ENCODE measurements at regions not wholly inside any gene's neighbourhood (a gene's known extent, or its start where the extent isn't known, plus 50 kb on each side); places are given as distances from the start of the nearest gene placed in this dataset.

- TF ChIP-seq NFIC (IDR thresholded peaks at IDR 0.05; ENCODE audit: low read depth, low read length) = no peak
- no peak for TF ChIP-seq MYC (IDR thresholded peaks at IDR 0.05; ENCODE audit: insufficient read depth, insufficient read length, insufficient replicate concordance, low read length, severe bottlenecking)
- TF ChIP-seq, protein P1, sequence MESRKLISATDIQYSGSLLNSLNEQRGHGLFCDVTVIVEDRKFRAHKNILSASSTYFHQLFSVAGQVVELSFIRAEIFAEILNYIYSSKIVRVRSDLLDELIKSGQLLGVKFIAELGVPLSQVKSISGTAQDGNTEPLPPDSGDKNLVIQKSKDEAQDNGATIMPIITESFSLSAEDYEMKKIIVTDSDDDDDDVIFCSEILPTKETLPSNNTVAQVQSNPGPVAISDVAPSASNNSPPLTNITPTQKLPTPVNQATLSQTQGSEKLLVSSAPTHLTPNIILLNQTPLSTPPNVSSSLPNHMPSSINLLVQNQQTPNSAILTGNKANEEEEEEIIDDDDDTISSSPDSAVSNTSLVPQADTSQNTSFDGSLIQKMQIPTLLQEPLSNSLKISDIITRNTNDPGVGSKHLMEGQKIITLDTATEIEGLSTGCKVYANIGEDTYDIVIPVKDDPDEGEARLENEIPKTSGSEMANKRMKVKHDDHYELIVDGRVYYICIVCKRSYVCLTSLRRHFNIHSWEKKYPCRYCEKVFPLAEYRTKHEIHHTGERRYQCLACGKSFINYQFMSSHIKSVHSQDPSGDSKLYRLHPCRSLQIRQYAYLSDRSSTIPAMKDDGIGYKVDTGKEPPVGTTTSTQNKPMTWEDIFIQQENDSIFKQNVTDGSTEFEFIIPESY (IDR thresholded peaks at IDR 0.05) = no peak
- TF ChIP-seq CREM (IDR thresholded peaks at IDR 0.05; ENCODE audit: low read depth) = no peak
- no peak for TF ChIP-seq STAT1 (conservative IDR thresholded peaks at IDR 0.05)
- no peak for TF ChIP-seq ZNF687 (IDR thresholded peaks at IDR 0.05)
- no peak for TF ChIP-seq EP300 (IDR thresholded peaks at IDR 0.05; ENCODE audit: borderline replicate concordance in 1 of 2, control insufficient read depth in 1 of 2, low read depth in 2 of 2, low read length in 2 of 2)
- TF ChIP-seq RELA (IDR thresholded peaks at IDR 0.05; ENCODE audit: borderline replicate concordance, partially characterized antibody) = no peak
- TF ChIP-seq ZSCAN29 (IDR thresholded peaks at IDR 0.05) = no peak
- TF ChIP-seq POLR2AphosphoS2 (IDR thresholded peaks at IDR 0.05; ENCODE audit: low read depth, low read length) = no peak
- no peak for TF ChIP-seq IRF4 (IDR thresholded peaks at IDR 0.05; ENCODE audit: low read depth, low read length)
- no peak for TF ChIP-seq GATAD2B (conservative IDR thresholded peaks at IDR 0.05; ENCODE audit: low read depth)
- no peak for TF ChIP-seq EED (IDR thresholded peaks at IDR 0.05; ENCODE audit: low read depth)
- TF ChIP-seq ZBED1 (IDR thresholded peaks at IDR 0.05; ENCODE audit: borderline replicate concordance) = no peak
- no peak for TF ChIP-seq SIN3A (IDR thresholded peaks at IDR 0.05; ENCODE audit: low read depth, low read length)
- TF ChIP-seq TCF3 (IDR thresholded peaks at IDR 0.05; ENCODE audit: borderline replicate concordance, insufficient read depth, low read depth, low read length) = no peak
- no peak overlapping the region for H2AFZ ChIP-seq (ENCODE audit: control insufficient read depth, low read depth, low read length)
- no peak overlapping the region for H3K9ac ChIP-seq (ENCODE audit: control insufficient read depth, insufficient read depth, low read length)
- no peaks in the 10 kb centered on the region for H3K27me3 ChIP-seq (replicated peaks in 1 of 2; ENCODE audit: control insufficient read depth in 2 of 2, insufficient read depth in 2 of 2, low read length in 1 of 2)
- H3K36me3 ChIP-seq (ENCODE audit: control insufficient read depth in 2 of 2, insufficient read depth in 2 of 2, low read length in 1 of 2) = no peaks in the 10 kb centered on the region
- in situ Hi-C loops (cut with MboI) = no loop called here
- DNase-seq (ENCODE audit: low read depth, low spot score) = no peak
- no peak for FAIRE-seq
- no peaks in the 10 kb centered on the region for H3K79me2 ChIP-seq (ENCODE audit: control insufficient read depth, insufficient read depth, low read length)
- no TSS peak for BruUV-seq (replicated peaks)
- no peaks in the 10 kb centered on the region for H4K20me1 ChIP-seq (ENCODE audit: control insufficient read depth, insufficient read depth)
- H3K27ac ChIP-seq (ENCODE audit: control insufficient read depth, insufficient read depth) = no peak overlapping the region
- ChIA-PET SMC1A (ENCODE audit: uncharacterized antibody, unreplicated experiment) (no interaction called here), POLR2A (no interaction called here), CTCF (no interaction called here), RAD21 (ENCODE audit: unreplicated experiment) (no interaction called here)
- no peak overlapping the region for H3K4me3 ChIP-seq
- intact Hi-C loops (cut with micrococcal nuclease; ENCODE audit: unreplicated experiment) = no loop called here
- H3K4me1 ChIP-seq (ENCODE audit: control insufficient read depth, insufficient read depth, low read length) = no peaks in the 10 kb centered on the region
- ATAC-seq = no peak
- no peak overlapping the region for H3K4me2 ChIP-seq (ENCODE audit: control insufficient read depth, insufficient read depth)
- no peaks in the 10 kb centered on the region for H3K9me3 ChIP-seq (replicated peaks; ENCODE audit: control insufficient read depth, insufficient read depth, low read length)
Observed at GRCh38 chr6:19395316-19395715, 441.9 kb upstream of the ID4 start.

All from GM12878 (cell line).